Transverse colon (tissue), 4 donors: ENCODE measurements at regions not wholly inside any gene's neighbourhood (a gene's known extent, or its start where the extent isn't known, plus 50 kb on each side); places are given as distances from the start of the nearest gene placed in this dataset.

Source experiments
- DNase-seq: peaks from one replicate; pipeline ENCODE4 v3.0.0-alpha.2; 2019
- H3K27ac ChIP-seq, 4 donors: fragments of 200-600 bp; sonication (generic); 2 replicates each; pipeline ENCODE4 v1.5.1; 2016 to 2018; ENCODE audit warnings: inconsistent platforms in 4 of 4
- H3K27me3 ChIP-seq: fragments of 200-600 bp; sonication (generic); 2 replicates; pipeline ENCODE4 v1.5.1; 2017; ENCODE audit warnings: inconsistent platforms
- H3K36me3 ChIP-seq, 4 donors: fragments of 200-600 bp; sonication (generic); 2 replicates each; pipeline ENCODE4 v1.5.1; 2017 to 2019; ENCODE audit warnings: inconsistent platforms in 4 of 4
- H3K4me1 ChIP-seq, 4 donors: fragments of 200-600 bp; sonication (generic); 2 replicates each; pipeline ENCODE4 v1.5.1; 2017 to 2020; ENCODE audit warnings: inconsistent platforms in 4 of 4
- H3K4me3 ChIP-seq, 4 donors: fragments of 200-600 bp; sonication (generic); 1 replicate in 1 of 4; 2 replicates in 3 of 4; pipeline versions ENCODE4 v1.5.1 to v1.6.1; 2017 to 2019; ENCODE audit warnings: inconsistent platforms in 4 of 4
- H3K9me3 ChIP-seq, 2 donors: fragments of 200-600 bp; sonication (generic); 2 replicates each; pipeline ENCODE4 v1.5.1; 2017 to 2019; ENCODE audit warnings: inconsistent platforms in 2 of 2
- CTCF ChIP-seq, 5 experiments: fragments of 200-600 bp in 3 of 5; fragments of 450-650 bp in 2 of 5; sonication (generic) in 3 of 5; IDR thresholded peaks; 1 replicate in 2 of 5; 2 replicates in 3 of 5; pipeline ENCODE4 v1.5.1; 2016 to 2017; ENCODE audit warnings: antibody characterized with exemption in 5 of 5, inconsistent platforms in 3 of 5, mild to moderate bottlenecking in 2 of 5, moderate library complexity in 1 of 5
- EP300 ChIP-seq: sonication (generic); formaldehyde crosslinking; IDR thresholded peaks from one replicate; pipeline ENCODE4 v1.6.1; 2017; ENCODE audit warnings: antibody characterized with exemption, low read depth
- POLR2A ChIP-seq: fragments of 450-650 bp; IDR thresholded peaks from one replicate; pipeline ENCODE4 v1.6.1; 2016; ENCODE audit warnings: antibody characterized with exemption, mild to moderate bottlenecking, moderate library complexity
- POLR2AphosphoS5 ChIP-seq, 3 donors: sonication (generic); formaldehyde crosslinking; IDR thresholded peaks; one replicate each; pipeline ENCODE4 v1.6.1; 2016; ENCODE audit warnings: antibody characterized with exemption in 3 of 3
- WGBS, 2 donors: methylation state at CpG; one replicate each; pipeline ENCODE4 v1.1.5; 2018; ENCODE audit warnings: low coverage in 1 of 2; 5-methylcytosine and 5-hydroxymethylcytosine counted together
- in situ Hi-C, 4 donors: fragments of 200-750 bp; cut with MboI; loops; one replicate each; pipeline versions ENCODE4 v1.15.0 to v1.15.1; 2017; ENCODE audit warnings: low sequenced_read_pairs in 3 of 4, low pct_ligation_motif_present in 1 of 4, low pct_unique_long_range_greater_than_20kb in 1 of 4
- intact Hi-C: fragments of 100-400 bp; cut with DNase I; formaldehyde crosslinking; loops from one replicate; pipeline ENCODE4 v1.15.1; 2023; ENCODE audit warnings: low total_unique reads

- TF ChIP-seq POLR2A (no peak), EP300 (no peak), CTCF (IDR thresholded peaks at IDR 0.05) (no peak), POLR2AphosphoS5 (IDR thresholded peaks at IDR 0.05) (no peak)
- in situ Hi-C loops, result loop anchor here (25.0 kb wide), 2 partner anchors 313 to 713 kb away; no protein-coding TSS in a partner anchor
- no peaks in the 10 kb centered on the region for H3K4me1 ChIP-seq
- no peak overlapping the region for H3K4me3 ChIP-seq
- peaks cover 0 to under 1% of the 10 kb centered on the region in 2 donors for H3K9me3 ChIP-seq
- no peak for DNase-seq
- 50 to 59% methylated on average over 3 to 5 of the region's 5 CpGs for WGBS, 2 donors
- intact Hi-C loops, result loop anchor here (5.0 to 10.0 kb wide), 2 partner anchors 308 to 716 kb away; no protein-coding TSS in a partner anchor
- no peaks in the 10 kb centered on the region for H3K36me3 ChIP-seq
- no peaks in the 10 kb centered on the region for H3K27me3 ChIP-seq
- H3K27ac ChIP-seq, result no peak overlapping the region
These were observed 162.2 kb upstream of the RMST start for GRCh38 chr12:97300431-97300830.

GRCh38 chr12:97300891-97301290, 161.7 kb upstream of the RMST start:
- Histone ChIP-seq H3K27me3 (no peaks in the 10 kb centered on the region), H3K4me3 (no peak overlapping the region), H3K9me3 (no peaks in the 10 kb centered on the region), H3K27ac (no peak overlapping the region), H3K36me3 (no peaks in the 10 kb centered on the region), H3K4me1 (no peaks in the 10 kb centered on the region)
- intact Hi-C loops (loop anchor here (5.0 to 10.0 kb wide), 2 partner anchors 309 to 716 kb away; no protein-coding TSS in a partner anchor), in situ Hi-C loops (loop anchor here (25.0 kb wide), 2 partner anchors 314 to 714 kb away; no protein-coding TSS in a partner anchor)
- TF ChIP-seq CTCF (IDR thresholded peaks at IDR 0.05) (no peak), EP300 (no peak), POLR2A (no peak)
- no peak for DNase-seq
- 36 to 67% methylated on average over 1 of the region's 1 CpG for WGBS, 2 donors

GRCh38 chr12:97301576-97301975, 161.0 kb upstream of the RMST start:
- TF ChIP-seq CTCF (IDR thresholded peaks at IDR 0.05) (no peak), POLR2AphosphoS5 (IDR thresholded peaks at IDR 0.05) (no peak), POLR2A (no peak), EP300 (no peak)
- intact Hi-C loops (loop anchor here (5.0 to 10.0 kb wide), 2 partner anchors 309 to 717 kb away; no protein-coding TSS in a partner anchor), in situ Hi-C loops (loop anchor here (25.0 kb wide), 2 partner anchors 314 to 714 kb away; no protein-coding TSS in a partner anchor)
- Histone ChIP-seq H3K4me3 (no peak overlapping the region), H3K36me3 (no peaks in the 10 kb centered on the region), H3K27me3 (no peaks in the 10 kb centered on the region), H3K9me3 (no peaks in the 10 kb centered on the region), H3K27ac (no peak overlapping the region), H3K4me1 (no peaks in the 10 kb centered on the region)
- no peak for DNase-seq
- WGBS, 2 donors, result 54 to 76% methylated on average over 2 to 3 of the region's 3 CpGs

- Histone ChIP-seq H3K27ac (no peak overlapping the region), H3K9me3 (no peaks in the 10 kb centered on the region), H3K4me1 (no peaks in the 10 kb centered on the region), H3K36me3 (no peaks in the 10 kb centered on the region), H3K27me3 (no peaks in the 10 kb centered on the region), H3K4me3 (no peak overlapping the region)
- WGBS, 2 donors, result 86 to 90% methylated on average over 4 of the region's 4 CpGs
- DNase-seq, result no peak
- in situ Hi-C loops (loop anchor here (25.0 kb wide), 2 partner anchors 318 to 718 kb away; no protein-coding TSS in a partner anchor), intact Hi-C loops (loop anchor here (10.0 kb wide), 1 partner anchor 721 kb away; no protein-coding TSS in a partner anchor)
- TF ChIP-seq POLR2A (no peak), EP300 (no peak), POLR2AphosphoS5 (IDR thresholded peaks at IDR 0.05) (no peak)
These were observed 157.0 kb upstream of the RMST start for GRCh38 chr12:97305651-97306050.
